Stimulated activated CD4-positive, alpha-beta T cell treated with anti-CD3 and anti-CD28 coated beads, TNF-alpha, amount 100 ng/mL, for 1 hour (primary cell): ENCODE measurements at regions not wholly inside any gene's neighbourhood (a gene's known extent, or its start where the extent isn't known, plus 50 kb on each side); places are given as distances from the start of the nearest gene placed in this dataset.
"Not testable (repeated sequence)": the region's sequence is repeated elsewhere in the genome, so short reads cannot be mapped to it uniquely, and the experiment has no call there.

Experiments
- DNase-seq, 3 donors: peaks; one replicate each; pipeline ENCODE4 v3.0.0-alpha.2; 2020; ENCODE audit warnings: low read depth in 3 of 3, low spot score in 1 of 3

GRCh38 chr13:85608255-85608829, 190.9 kb downstream of the SLITRK6 start:
- DNase-seq, result no peak

- no peak for DNase-seq
These were observed 195.5 kb downstream of the SLITRK6 start for GRCh38 chr13:85603735-85604134.

- DNase-seq, result no peak
These were observed 197.7 kb downstream of the SLITRK6 start for GRCh38 chr13:85601526-85601925.

- no peak for DNase-seq
These were observed 201.3 kb downstream of the SLITRK6 start for GRCh38 chr13:85597790-85598500.

- DNase-seq, result no peak
These were observed 207.0 kb downstream of the SLITRK6 start for GRCh38 chr13:85592211-85592610.

- no peak for DNase-seq
These were observed 208.8 kb downstream of the SLITRK6 start for GRCh38 chr13:85590231-85590931.

GRCh38 chr13:85589021-85589420, 210.2 kb downstream of the SLITRK6 start:
- no peak for DNase-seq

- DNase-seq, result no peak
These were observed 210.9 kb downstream of the SLITRK6 start for GRCh38 chr13:85588359-85588758.

GRCh38 chr13:85586856-85587255, 212.4 kb downstream of the SLITRK6 start:
- no peak for DNase-seq

- DNase-seq, result no peak
These were observed 212.8 kb downstream of the SLITRK6 start for GRCh38 chr13:85586422-85586831.

GRCh38 chr13:85582890-85583289, 216.3 kb downstream of the SLITRK6 start:
- no peak for DNase-seq

- DNase-seq, result no peak
These were observed 224.1 kb downstream of the SLITRK6 start for GRCh38 chr13:85575110-85575509.

GRCh38 chr13:85567909-85568308, 231.3 kb downstream of the SLITRK6 start:
- DNase-seq, result no peak

- DNase-seq, result no peak
These were observed 233.6 kb downstream of the SLITRK6 start for GRCh38 chr13:85565652-85566051.

- no peak for DNase-seq
These were observed 234.6 kb downstream of the SLITRK6 start for GRCh38 chr13:85564598-85564997.

- no peak for DNase-seq
These were observed 236.9 kb downstream of the SLITRK6 start for GRCh38 chr13:85562282-85562681.

- no peak for DNase-seq
These were observed 241.3 kb downstream of the SLITRK6 start for GRCh38 chr13:85557691-85558467.

GRCh38 chr13:85551012-85551411, 248.2 kb downstream of the SLITRK6 start:
- DNase-seq, result no peak

- DNase-seq, result no peak
These were observed 249.4 kb downstream of the SLITRK6 start for GRCh38 chr13:85549819-85550218.

GRCh38 chr13:85548845-85549244, 250.4 kb downstream of the SLITRK6 start:
- DNase-seq, result not testable (repeated sequence)

GRCh38 chr13:85545771-85546170, 253.4 kb downstream of the SLITRK6 start:
- no peak for DNase-seq

GRCh38 chr13:85544756-85545155, 254.5 kb downstream of the SLITRK6 start:
- no peak for DNase-seq
